Thyroid gland (tissue), 4 donors: ENCODE measurements at regions not wholly inside any gene's neighbourhood (a gene's known extent, or its start where the extent isn't known, plus 50 kb on each side); places are given as distances from the start of the nearest gene placed in this dataset.

Source experiments
- CTCF ChIP-seq, 6 experiments: fragments of 200-600 bp in 3 of 6; fragments of 450-650 bp in 3 of 6; sonication (generic) in 3 of 6; IDR thresholded peaks; one replicate each; pipeline ENCODE4 v1.5.1; 2016 to 2019; ENCODE audit warnings: antibody characterized with exemption in 6 of 6, mild to moderate bottlenecking in 2 of 6, inconsistent platforms in 1 of 6, moderate library complexity in 1 of 6
- POLR2A ChIP-seq, 2 donors: fragments of 450-650 bp; IDR thresholded peaks; one replicate each; pipeline ENCODE4 v1.6.1; 2017; ENCODE audit warnings: antibody characterized with exemption in 2 of 2, mild to moderate bottlenecking in 2 of 2, moderate library complexity in 1 of 2

GRCh38 chr2:201955231-201955630 is 78.4 kb upstream of the FZD7 start:
- TF ChIP-seq CTCF (IDR thresholded peaks at IDR 0.05): no peak
- no peak for TF ChIP-seq POLR2A (IDR thresholded peaks at IDR 0.05)
